ENCODE measurements at regions not wholly inside any gene's neighbourhood (a gene's known extent, or its start where the extent isn't known, plus 50 kb on each side); places are given as distances from the start of the nearest gene placed in this dataset.

GRCh38 chr13:54574791-54575190 lies 1546.2 kb downstream of the OLFM4 start:
- no peak for TF ChIP-seq CTCF (IDR thresholded peaks at IDR 0.05)
- TF ChIP-seq POLR2AphosphoS5 (IDR thresholded peaks at IDR 0.05) = no peak
- no peak for TF ChIP-seq POLR2A (IDR thresholded peaks at IDR 0.05)
- TF ChIP-seq EP300 (IDR thresholded peaks at IDR 0.05) = no peak

Data from sigmoid colon (tissue), 4 donors.